ENCODE measurements at regions not wholly inside any gene's neighbourhood (a gene's known extent, or its start where the extent isn't known, plus 50 kb on each side); places are given as distances from the start of the nearest gene placed in this dataset.

DNA sequence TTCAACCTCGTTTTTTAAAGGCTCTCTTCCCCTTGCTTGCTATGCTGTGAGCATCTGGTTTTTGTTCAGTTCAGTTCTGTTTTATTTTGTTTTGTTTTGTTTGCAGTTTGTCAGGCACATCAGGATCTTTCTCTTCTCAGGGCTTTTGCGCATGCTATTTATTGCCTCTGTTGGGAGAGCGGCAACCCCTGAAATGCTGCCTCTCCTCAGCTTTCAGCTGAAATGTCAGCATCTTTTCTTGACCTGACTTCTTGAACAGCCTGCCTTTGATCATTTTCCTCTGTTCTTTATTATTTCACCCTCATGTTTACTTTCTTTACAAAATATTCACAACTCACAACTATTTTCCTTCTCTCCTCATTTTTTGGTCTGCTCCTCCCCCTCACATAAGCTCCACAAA is 50.4 kb upstream of the RC3H1 start:
- TF ChIP-seq HNF4G (IDR thresholded peaks at IDR 0.05; ENCODE audit: borderline replicate concordance, low read depth, low read length) (no peak), HNF4G (CRISPR knock-in tag; IDR thresholded peaks at IDR 0.05; ENCODE audit: borderline replicate concordance, low read depth) (no peak), STAT5B (CRISPR knock-in tag; IDR thresholded peaks at IDR 0.05) (no peak), ATF1 (CRISPR knock-in tag; IDR thresholded peaks at IDR 0.05) (no peak), GZF1 (CRISPR knock-in tag; IDR thresholded peaks at IDR 0.05) (no peak)
- TF ChIP-seq, protein P1, sequence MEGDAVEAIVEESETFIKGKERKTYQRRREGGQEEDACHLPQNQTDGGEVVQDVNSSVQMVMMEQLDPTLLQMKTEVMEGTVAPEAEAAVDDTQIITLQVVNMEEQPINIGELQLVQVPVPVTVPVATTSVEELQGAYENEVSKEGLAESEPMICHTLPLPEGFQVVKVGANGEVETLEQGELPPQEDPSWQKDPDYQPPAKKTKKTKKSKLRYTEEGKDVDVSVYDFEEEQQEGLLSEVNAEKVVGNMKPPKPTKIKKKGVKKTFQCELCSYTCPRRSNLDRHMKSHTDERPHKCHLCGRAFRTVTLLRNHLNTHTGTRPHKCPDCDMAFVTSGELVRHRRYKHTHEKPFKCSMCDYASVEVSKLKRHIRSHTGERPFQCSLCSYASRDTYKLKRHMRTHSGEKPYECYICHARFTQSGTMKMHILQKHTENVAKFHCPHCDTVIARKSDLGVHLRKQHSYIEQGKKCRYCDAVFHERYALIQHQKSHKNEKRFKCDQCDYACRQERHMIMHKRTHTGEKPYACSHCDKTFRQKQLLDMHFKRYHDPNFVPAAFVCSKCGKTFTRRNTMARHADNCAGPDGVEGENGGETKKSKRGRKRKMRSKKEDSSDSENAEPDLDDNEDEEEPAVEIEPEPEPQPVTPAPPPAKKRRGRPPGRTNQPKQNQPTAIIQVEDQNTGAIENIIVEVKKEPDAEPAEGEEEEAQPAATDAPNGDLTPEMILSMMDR (CRISPR knock-in tag; IDR thresholded peaks at IDR 0.05) = no peak
- TF ChIP-seq, protein P2, sequence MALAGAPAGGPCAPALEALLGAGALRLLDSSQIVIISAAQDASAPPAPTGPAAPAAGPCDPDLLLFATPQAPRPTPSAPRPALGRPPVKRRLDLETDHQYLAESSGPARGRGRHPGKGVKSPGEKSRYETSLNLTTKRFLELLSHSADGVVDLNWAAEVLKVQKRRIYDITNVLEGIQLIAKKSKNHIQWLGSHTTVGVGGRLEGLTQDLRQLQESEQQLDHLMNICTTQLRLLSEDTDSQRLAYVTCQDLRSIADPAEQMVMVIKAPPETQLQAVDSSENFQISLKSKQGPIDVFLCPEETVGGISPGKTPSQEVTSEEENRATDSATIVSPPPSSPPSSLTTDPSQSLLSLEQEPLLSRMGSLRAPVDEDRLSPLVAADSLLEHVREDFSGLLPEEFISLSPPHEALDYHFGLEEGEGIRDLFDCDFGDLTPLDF (CRISPR knock-in tag; IDR thresholded peaks at IDR 0.05) = no peak

Measured in HepG2 (cell line).